Activated naive CD4-positive, alpha-beta T cell treated with anti-CD3 and anti-CD28 coated beads for 36 hours (primary cell): ENCODE measurements at regions not wholly inside any gene's neighbourhood (a gene's known extent, or its start where the extent isn't known, plus 50 kb on each side); places are given as distances from the start of the nearest gene placed in this dataset.

Experiments
- CTCF ChIA-PET: fragments of 350-600 bp; sonication (Branson Sonifier 250); formaldehyde crosslinking; loops from one replicate; lab custom pipeline; 2021; ENCODE audit warnings: antibody characterized with exemption; lab: Charles Lee
- DNase-seq: peaks from one replicate; pipeline ENCODE4 v3.0.0-alpha.2; 2020
- H3K27ac Mint-ChIP-seq: one replicate; pipeline ENCODE4 v1.8.0; 2021; ENCODE audit warnings: mild to moderate bottlenecking, mixed read lengths
- H3K27me3 Mint-ChIP-seq: one replicate; pipeline ENCODE4 v1.8.0; 2021; ENCODE audit warnings: low read depth, mixed read lengths
- H3K36me3 Mint-ChIP-seq: one replicate; pipeline ENCODE4 v1.8.0; 2021; ENCODE audit warnings: low read depth, mixed read lengths
- H3K4me1 Mint-ChIP-seq: one replicate; pipeline ENCODE4 v1.8.0; 2021; ENCODE audit warnings: low read depth, mixed read lengths
- H3K4me3 Mint-ChIP-seq: one replicate; pipeline ENCODE4 v1.8.0; 2021; ENCODE audit warnings: mild to moderate bottlenecking, moderate library complexity, mixed read lengths
- H3K9me3 Mint-ChIP-seq: one replicate; pipeline ENCODE4 v1.8.0; 2021; ENCODE audit warnings: mixed read lengths
- intact Hi-C: fragments of 100-400 bp; cut with micrococcal nuclease; formaldehyde crosslinking; loops from one replicate; pipeline ENCODE4 v1.15.1; 2023

DNA sequence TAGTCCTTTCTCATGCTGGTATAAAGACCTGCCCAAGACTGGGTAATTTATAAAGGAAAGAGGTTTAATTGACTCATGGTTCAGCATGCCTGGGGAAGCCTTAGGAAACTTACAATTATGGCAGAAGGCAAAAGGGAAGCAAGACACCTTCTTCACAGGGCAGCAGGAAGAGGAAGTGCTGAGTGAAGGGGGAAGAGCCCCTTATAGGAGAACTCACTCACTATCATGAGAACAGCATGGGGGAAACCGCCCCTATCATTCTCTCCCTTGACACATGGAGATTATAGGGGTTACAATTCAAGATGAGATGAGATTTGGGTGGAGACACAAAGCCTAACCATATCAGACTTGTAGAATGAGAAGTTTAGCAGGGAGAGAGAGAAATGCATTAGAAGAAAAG, 373.3 kb upstream of the DIAPH2 start:
- H3K36me3 Mint-ChIP-seq = no peaks in the 10 kb centered on the region

GRCh38 chrX:96314985-96315384, 369.7 kb upstream of the DIAPH2 start:
- peaks cover 2% of the 10 kb centered on the region for H3K9me3 Mint-ChIP-seq
- intact Hi-C loops = no loop called here
- H3K4me3 Mint-ChIP-seq = no peak overlapping the region
- CTCF ChIA-PET = no interaction called here
- no peaks in the 10 kb centered on the region for H3K36me3 Mint-ChIP-seq
- no peaks in the 10 kb centered on the region for H3K27me3 Mint-ChIP-seq
- no peaks in the 10 kb centered on the region for H3K4me1 Mint-ChIP-seq
- DNase-seq = no peak
- no peak overlapping the region for H3K27ac Mint-ChIP-seq

More for the DNA sequence above, 373.3 kb upstream of the DIAPH2 start:
- CTCF ChIA-PET = no interaction called here
- intact Hi-C loops = no loop called here
- DNase-seq = no peak
- H3K9me3 Mint-ChIP-seq = peaks cover 2% of the 10 kb centered on the region
- H3K4me3 Mint-ChIP-seq = no peak overlapping the region
- no peak overlapping the region for H3K27ac Mint-ChIP-seq
- no peaks in the 10 kb centered on the region for H3K4me1 Mint-ChIP-seq
- H3K27me3 Mint-ChIP-seq = no peaks in the 10 kb centered on the region

DNA sequence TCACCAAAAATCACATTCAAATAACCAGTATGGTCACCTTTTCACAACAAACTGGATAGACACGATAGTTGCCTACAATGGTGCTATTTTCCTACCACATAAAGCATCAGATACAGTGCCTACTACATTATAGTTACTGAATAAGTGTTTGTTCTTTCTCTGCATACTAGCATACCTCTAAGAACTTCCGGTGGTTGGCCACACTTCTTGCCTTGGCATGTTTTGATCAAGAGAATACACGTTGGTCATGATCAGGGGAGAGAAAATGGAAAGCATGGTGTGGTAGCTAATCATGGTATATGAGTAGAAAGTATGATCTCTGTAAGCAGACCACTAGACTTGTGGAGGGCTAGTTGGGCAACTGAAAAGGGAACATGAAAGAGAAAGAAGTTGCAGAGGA, 322.8 kb upstream of the DIAPH2 start:
- intact Hi-C loops = no loop called here
- H3K27ac Mint-ChIP-seq = no peak overlapping the region
- CTCF ChIA-PET = no interaction called here
- H3K27me3 Mint-ChIP-seq = no peaks in the 10 kb centered on the region
- no peaks in the 10 kb centered on the region for H3K9me3 Mint-ChIP-seq
- H3K4me3 Mint-ChIP-seq = no peak overlapping the region
- H3K36me3 Mint-ChIP-seq = no peaks in the 10 kb centered on the region
- no peak for DNase-seq
- H3K4me1 Mint-ChIP-seq = no peaks in the 10 kb centered on the region

- Mint-ChIP-seq H3K36me3 (no peaks in the 10 kb centered on the region), H3K27me3 (no peaks in the 10 kb centered on the region), H3K4me3 (no peak overlapping the region), H3K4me1 (no peaks in the 10 kb centered on the region), H3K27ac (no peak overlapping the region), H3K9me3 (no peaks in the 10 kb centered on the region)
- DNase-seq = no peak
- intact Hi-C loops = no loop called here
- CTCF ChIA-PET = interaction anchor here (0.7 kb wide), 1 partner anchor 428 kb away, joined by 3 read pairs; no protein-coding TSS in a partner anchor
Observed at GRCh38 chrX:96372313-96373046, 312.2 kb upstream of the DIAPH2 start.

GRCh38 chrX:96373047-96373355, 311.6 kb upstream of the DIAPH2 start:
- no peak overlapping the region for H3K4me3 Mint-ChIP-seq
- intact Hi-C loops = no loop called here
- no peak overlapping the region for H3K27ac Mint-ChIP-seq
- H3K9me3 Mint-ChIP-seq = no peaks in the 10 kb centered on the region
- no peaks in the 10 kb centered on the region for H3K36me3 Mint-ChIP-seq
- no peaks in the 10 kb centered on the region for H3K27me3 Mint-ChIP-seq
- DNase-seq = no peak
- CTCF ChIA-PET = no interaction called here
- H3K4me1 Mint-ChIP-seq = no peaks in the 10 kb centered on the region

DNA sequence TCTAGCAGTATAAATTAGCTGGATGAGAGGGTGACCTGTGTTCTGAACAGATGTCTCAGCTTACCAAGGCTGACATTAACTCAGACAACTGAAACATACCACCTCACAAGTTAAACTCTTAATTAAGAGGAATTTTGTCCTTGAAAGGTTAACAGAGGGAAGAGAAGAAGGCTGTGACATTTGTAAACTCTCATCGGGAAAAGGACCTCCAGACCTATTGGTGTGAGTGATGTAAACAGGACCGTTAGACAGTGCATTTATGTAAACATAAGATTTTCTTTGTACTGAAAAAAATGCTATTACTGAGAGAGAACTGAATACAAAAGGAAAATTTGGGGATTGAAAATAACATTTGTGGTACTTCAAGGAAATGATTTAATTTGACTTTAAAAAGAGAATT, 308.4 kb upstream of the DIAPH2 start:
- intact Hi-C loops = no loop called here
- CTCF ChIA-PET = no interaction called here
- no peaks in the 10 kb centered on the region for H3K9me3 Mint-ChIP-seq
- no peak for DNase-seq
- H3K4me3 Mint-ChIP-seq = no peak overlapping the region
- H3K36me3 Mint-ChIP-seq = no peaks in the 10 kb centered on the region
- H3K27ac Mint-ChIP-seq = no peak overlapping the region
- H3K4me1 Mint-ChIP-seq = no peaks in the 10 kb centered on the region
- H3K27me3 Mint-ChIP-seq = no peaks in the 10 kb centered on the region

DNA sequence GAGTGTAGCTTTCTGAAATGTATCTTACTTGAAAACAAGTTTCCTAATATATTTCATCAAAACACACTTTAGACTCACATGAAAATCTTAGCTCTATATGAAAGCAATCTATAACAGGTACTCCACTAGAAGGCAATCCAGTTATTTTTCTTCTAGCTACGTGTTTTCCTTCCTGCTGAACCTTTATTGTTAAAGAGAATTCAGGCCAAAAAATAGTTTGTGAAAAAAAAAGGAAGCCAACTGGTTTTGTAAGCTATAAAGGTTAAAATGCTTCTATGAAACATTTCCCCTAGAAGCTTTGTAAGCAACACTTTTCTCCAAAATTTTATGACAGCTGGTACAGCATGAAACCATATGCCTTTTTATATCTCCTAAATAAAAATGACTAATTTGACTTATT, 304.7 kb upstream of the DIAPH2 start:
- Mint-ChIP-seq H3K9me3 (no peaks in the 10 kb centered on the region), H3K4me1 (no peaks in the 10 kb centered on the region), H3K27ac (no peak overlapping the region), H3K4me3 (no peak overlapping the region), H3K27me3 (no peaks in the 10 kb centered on the region), H3K36me3 (no peaks in the 10 kb centered on the region)
- CTCF ChIA-PET = no interaction called here
- intact Hi-C loops = no loop called here
- DNase-seq = no peak

GRCh38 chrX:96382018-96382417, 302.6 kb upstream of the DIAPH2 start:
- intact Hi-C loops = no loop called here
- CTCF ChIA-PET = no interaction called here
- H3K9me3 Mint-ChIP-seq = no peaks in the 10 kb centered on the region
- no peak for DNase-seq
- no peak overlapping the region for H3K27ac Mint-ChIP-seq
- no peaks in the 10 kb centered on the region for H3K27me3 Mint-ChIP-seq
- no peaks in the 10 kb centered on the region for H3K4me1 Mint-ChIP-seq
- no peaks in the 10 kb centered on the region for H3K36me3 Mint-ChIP-seq
- H3K4me3 Mint-ChIP-seq = no peak overlapping the region

GRCh38 chrX:96383428-96383827, 301.2 kb upstream of the DIAPH2 start:
- Mint-ChIP-seq H3K27ac (no peak overlapping the region), H3K4me3 (no peak overlapping the region), H3K27me3 (no peaks in the 10 kb centered on the region), H3K4me1 (no peaks in the 10 kb centered on the region), H3K36me3 (no peaks in the 10 kb centered on the region), H3K9me3 (no peaks in the 10 kb centered on the region)
- DNase-seq = no peak
- intact Hi-C loops = no loop called here
- CTCF ChIA-PET = no interaction called here

- H3K9me3 Mint-ChIP-seq = no peaks in the 10 kb centered on the region
- no peak overlapping the region for H3K4me3 Mint-ChIP-seq
- H3K27me3 Mint-ChIP-seq = peaks cover 2% of the 10 kb centered on the region
- intact Hi-C loops = no loop called here
- CTCF ChIA-PET = no interaction called here
- H3K27ac Mint-ChIP-seq = no peak overlapping the region
- no peaks in the 10 kb centered on the region for H3K36me3 Mint-ChIP-seq
- DNase-seq = no peak
- H3K4me1 Mint-ChIP-seq = no peaks in the 10 kb centered on the region
Observed at GRCh38 chrX:96386325-96386724, 298.3 kb upstream of the DIAPH2 start.

GRCh38 chrX:96386981-96387380, 297.7 kb upstream of the DIAPH2 start:
- Mint-ChIP-seq H3K27me3 (peaks cover 2% of the 10 kb centered on the region), H3K9me3 (no peaks in the 10 kb centered on the region), H3K4me3 (no peak overlapping the region), H3K27ac (no peak overlapping the region), H3K36me3 (no peaks in the 10 kb centered on the region), H3K4me1 (no peaks in the 10 kb centered on the region)
- no peak for DNase-seq
- intact Hi-C loops = no loop called here
- CTCF ChIA-PET = no interaction called here

- Mint-ChIP-seq H3K4me3 (no peak overlapping the region), H3K4me1 (no peaks in the 10 kb centered on the region), H3K9me3 (no peaks in the 10 kb centered on the region), H3K27ac (no peak overlapping the region), H3K27me3 (peaks cover 2% of the 10 kb centered on the region), H3K36me3 (no peaks in the 10 kb centered on the region)
- CTCF ChIA-PET = no interaction called here
- no peak for DNase-seq
- intact Hi-C loops = no loop called here
Observed at GRCh38 chrX:96387801-96388200, 296.8 kb upstream of the DIAPH2 start.

- no peak overlapping the region for H3K4me3 Mint-ChIP-seq
- H3K4me1 Mint-ChIP-seq = no peaks in the 10 kb centered on the region
- no peaks in the 10 kb centered on the region for H3K9me3 Mint-ChIP-seq
- H3K27me3 Mint-ChIP-seq = peaks cover 2% of the 10 kb centered on the region
- intact Hi-C loops = no loop called here
- no peak overlapping the region for H3K27ac Mint-ChIP-seq
- no peaks in the 10 kb centered on the region for H3K36me3 Mint-ChIP-seq
- no peak for DNase-seq
- CTCF ChIA-PET = no interaction called here
Observed at GRCh38 chrX:96389281-96390047, 295.2 kb upstream of the DIAPH2 start.
